NCI-H2029 (cell line): ENCODE measurements at regions not wholly inside any gene's neighbourhood (a gene's known extent, or its start where the extent isn't known, plus 50 kb on each side); places are given as distances from the start of the nearest gene placed in this dataset.

Experiments used
- DNase-seq: peaks from one replicate; lab custom pipeline; 2025; lab: John Stamatoyannopoulos, UW

GRCh38 chr13:62653371-62653770, 1237.7 kb upstream of the PCDH20 start:
- DNase-seq, result no peak

DNA sequence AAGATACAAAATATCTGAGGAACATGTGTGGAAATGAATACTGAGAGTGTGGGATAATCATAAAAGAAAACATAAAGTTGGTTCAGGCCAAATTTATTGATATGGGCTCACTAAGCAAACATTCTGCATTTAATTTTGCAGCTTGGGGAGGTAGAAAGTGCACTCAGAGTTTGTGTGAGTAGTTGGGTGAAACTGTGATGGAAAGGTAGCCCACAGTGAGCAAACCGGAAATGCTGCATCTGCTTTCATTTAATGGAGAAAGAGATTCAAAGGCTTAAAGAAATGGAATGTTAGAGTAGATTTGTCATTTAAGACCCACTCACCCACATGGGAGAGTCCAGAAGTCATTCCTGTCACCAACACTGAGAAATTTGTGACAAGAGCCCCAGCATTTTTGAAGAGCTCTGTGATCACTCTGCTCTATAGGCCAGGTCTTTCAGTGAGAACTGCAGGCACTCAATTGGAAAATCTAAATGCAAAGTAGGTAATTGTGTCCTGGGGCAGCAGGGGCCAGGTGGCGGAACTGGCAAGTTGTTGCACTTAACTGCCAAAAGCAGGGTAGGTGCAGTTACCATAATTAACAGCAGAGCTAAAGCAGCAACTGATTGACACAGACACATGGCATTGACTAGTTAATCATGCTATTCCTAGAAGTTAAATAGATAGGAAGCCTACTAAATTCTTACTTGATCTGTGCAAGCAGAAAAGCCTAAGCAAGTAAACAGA, 1228.3 kb upstream of the PCDH20 start:
- DNase-seq, result no peak

DNA sequence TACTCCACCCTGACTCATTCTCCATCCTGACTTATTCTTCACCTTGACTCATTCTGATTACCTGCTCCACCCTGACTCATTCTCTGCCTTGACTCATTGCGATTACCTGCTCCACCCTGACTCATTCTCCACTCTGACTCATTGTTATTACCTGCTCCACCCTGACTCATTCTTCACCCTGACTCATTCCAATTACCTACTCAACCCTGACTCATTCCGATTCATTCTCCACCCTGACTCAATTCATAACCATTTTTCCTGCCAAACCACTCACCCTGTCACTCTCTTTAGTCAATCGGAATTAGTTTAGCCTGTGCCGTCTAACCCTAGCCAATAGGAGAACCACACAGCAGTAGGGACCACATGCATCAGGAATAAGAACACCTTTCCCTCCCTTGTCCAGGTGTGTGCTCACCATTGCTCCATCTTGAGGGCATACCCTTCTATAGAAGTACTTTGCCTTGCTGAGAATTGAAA, 1227.4 kb upstream of the PCDH20 start:
- DNase-seq, result no peak

DNA sequence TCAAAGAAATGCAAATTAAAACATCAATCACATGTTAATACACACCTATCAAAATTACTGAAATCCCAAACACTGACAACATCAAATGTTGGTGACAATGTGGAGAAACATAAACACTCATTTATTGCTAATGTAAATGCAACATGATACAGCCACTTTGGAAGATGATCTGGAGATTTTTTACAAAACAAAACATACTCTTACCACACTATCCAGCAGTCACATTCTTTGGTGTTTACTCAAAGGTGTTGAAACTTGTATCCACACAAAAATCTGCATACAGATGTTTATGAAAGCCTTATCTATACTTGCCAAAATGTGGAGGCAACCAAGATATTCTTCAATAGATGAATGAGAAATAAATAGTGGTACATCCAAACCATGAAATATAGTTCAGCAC, 1219.5 kb upstream of the PCDH20 start:
- no peak for DNase-seq

GRCh38 chr13:62633448-62633847, 1217.8 kb upstream of the PCDH20 start:
- no peak for DNase-seq

GRCh38 chr13:62631619-62632018, 1216.0 kb upstream of the PCDH20 start:
- DNase-seq, result no peak

DNA sequence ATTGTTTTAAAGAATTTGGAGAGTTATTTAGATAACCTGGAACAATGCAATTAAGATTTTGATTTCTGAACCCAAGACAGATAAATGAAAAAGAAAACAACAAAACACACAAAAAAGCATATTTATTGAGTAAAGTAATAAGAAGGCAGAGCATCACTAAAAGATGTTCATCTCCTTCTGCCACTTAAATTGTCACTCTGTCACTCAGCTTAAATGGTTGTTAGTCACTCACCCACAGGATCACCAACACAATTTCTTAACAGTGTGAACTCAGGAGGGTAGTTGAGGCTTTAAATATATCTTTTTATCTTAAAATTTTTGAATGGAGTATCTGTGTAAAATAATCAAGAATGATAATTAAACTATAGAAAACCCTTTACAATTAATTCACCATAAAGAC, 1215.5 kb upstream of the PCDH20 start:
- no peak for DNase-seq

DNA sequence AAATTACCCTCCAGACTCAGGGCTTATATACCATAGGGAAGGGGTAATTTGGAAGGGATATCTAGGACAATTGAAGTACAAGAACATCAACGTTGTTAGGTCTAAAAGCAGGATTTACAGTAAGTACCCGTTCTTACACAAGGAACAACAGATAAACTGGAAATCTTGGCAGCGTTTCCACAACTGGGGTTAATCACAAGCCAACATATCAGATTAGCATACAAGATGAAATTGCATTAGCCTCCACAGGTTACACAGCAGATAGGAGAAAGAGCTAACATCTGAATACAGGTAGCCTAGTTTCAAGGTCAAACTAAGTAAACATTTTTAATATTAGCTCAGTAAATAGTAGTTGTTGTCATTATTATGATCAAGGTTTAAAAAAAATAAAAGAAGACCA, 1214.0 kb upstream of the PCDH20 start:
- DNase-seq, result no peak

- DNase-seq, result no peak
These were observed 1211.6 kb upstream of the PCDH20 start for GRCh38 chr13:62627226-62627625.

DNA sequence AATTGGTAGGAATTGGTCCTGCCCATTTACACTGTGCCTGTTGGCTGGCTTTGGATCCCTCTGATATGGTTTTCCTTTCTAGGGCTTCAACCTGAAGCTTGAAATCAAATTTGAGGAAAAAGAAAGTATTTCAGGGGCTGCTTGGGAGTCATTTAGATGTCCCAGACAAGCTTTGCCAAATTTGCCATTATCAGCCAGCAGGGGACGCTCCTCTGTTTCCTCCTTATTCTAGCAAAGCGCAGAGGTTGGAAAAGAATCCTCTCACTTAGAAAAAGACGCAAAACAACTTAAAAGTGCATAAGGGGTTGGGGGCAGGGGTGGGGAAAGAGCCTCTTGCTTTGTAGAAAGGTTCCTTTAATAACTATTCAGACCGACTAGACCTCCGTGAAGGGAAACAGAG, 1211.1 kb upstream of the PCDH20 start:
- no peak for DNase-seq

GRCh38 chr13:62625214-62625881, 1209.7 kb upstream of the PCDH20 start:
- DNase-seq, result no peak

DNA sequence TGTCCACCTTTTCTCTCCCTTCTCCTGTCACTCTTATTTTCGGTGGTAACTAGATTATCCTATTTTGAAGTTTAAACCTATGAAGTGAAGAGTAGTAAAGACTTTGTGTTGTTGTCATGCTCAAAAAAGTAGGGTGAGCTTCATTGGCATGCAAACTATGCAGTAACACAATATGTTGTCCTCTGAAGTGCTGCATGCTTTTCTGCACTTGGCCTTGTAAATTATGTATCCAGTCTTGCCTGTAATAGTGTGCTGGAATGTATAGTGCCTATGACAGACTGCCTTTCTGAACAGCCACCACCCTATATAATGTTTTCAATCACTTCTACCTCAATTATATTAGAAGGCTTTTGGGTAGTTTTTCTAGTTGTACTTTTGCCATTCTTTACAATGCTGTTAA, 1198.2 kb upstream of the PCDH20 start:
- no peak for DNase-seq

- DNase-seq, result no peak
These were observed 1195.7 kb upstream of the PCDH20 start for GRCh38 chr13:62611343-62611742.

- DNase-seq, result no peak
These were observed 1183.1 kb upstream of the PCDH20 start for GRCh38 chr13:62598708-62599107.

GRCh38 chr13:62595976-62596375, 1180.3 kb upstream of the PCDH20 start:
- DNase-seq, result no peak

- no peak for DNase-seq
These were observed 1178.2 kb upstream of the PCDH20 start for GRCh38 chr13:62593804-62594203.

DNA sequence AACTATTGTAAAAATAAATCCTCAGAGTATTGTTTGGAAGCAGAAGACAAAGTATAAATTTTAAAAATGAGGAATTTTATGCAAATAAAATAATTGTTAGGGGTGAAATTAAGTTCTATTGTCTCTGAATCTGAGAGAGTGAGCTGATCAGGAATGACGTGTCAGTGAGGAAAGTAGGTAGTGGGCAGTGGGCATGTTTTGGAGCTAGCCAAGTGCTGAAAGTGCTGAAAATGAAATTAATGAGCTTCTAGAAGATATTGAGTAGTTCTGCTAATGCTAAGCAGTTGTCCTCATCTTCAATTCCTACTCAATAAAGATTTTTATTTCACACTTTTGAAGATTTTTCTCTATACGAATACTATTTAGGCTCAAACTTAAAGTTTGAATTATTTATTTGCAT, 1167.8 kb upstream of the PCDH20 start:
- no peak for DNase-seq

DNA sequence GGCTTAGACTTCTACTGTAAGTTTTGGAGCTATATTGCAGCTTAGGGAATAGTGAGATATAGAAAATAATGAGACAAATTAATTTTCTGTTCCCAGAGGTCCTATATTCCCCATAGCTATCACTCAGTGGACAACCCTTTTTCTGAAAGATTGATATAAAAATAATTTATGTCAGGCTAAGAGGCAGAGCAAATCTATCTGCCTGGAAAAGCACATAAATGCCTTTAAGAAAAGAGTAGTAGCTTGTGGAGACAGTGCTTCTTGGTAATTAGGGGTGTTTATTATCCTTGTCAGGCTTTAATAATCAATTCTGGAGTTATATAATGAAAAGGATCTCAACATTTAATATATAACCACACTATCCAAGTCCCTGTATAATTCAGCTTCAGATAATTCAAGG, 1162.8 kb upstream of the PCDH20 start:
- DNase-seq, result no peak

DNA sequence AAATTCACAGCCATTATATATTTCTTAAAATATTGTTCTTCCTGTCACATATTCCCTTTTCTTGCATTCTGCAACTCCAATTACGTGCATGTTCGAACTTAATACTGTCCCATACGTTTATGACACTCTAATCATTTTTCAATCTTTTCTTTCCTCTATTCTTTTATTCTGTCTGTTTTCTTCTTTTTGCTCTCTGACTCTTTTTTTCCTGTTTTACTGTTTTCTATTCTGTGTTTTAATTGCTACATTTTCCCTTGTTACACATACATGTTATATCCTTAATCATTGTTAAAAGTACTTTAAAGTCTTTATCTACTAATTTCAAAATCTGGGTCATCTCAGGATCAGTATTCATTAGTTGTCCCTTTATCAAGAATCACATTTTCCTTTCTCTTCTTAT, 1149.1 kb upstream of the PCDH20 start:
- no peak for DNase-seq

GRCh38 chr13:62563251-62563650, 1147.6 kb upstream of the PCDH20 start:
- DNase-seq, result no peak

DNA sequence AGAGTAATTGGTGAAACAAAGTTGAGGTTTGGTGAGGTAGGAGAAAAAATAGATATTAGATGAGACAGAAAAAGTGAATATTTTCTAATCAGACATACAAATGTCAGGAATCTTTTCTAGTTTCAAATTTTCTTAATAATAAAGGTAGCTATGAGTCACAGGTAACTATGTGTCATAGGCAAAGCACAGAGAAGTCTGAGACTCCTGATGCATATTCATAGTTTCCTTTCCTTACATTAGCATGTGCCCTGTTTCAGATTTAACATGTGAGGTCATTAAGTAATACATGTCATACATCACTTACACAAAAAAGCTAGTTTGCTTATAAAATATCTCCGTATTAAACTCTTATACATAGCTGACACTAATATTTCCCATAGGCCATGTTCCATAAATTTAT, 1141.3 kb upstream of the PCDH20 start:
- no peak for DNase-seq

- DNase-seq, result no peak
These were observed 1135.9 kb upstream of the PCDH20 start for GRCh38 chr13:62551588-62551987.

- no peak for DNase-seq
These were observed 1129.3 kb upstream of the PCDH20 start for GRCh38 chr13:62544928-62545327.

- no peak for DNase-seq
These were observed 1121.9 kb upstream of the PCDH20 start for GRCh38 chr13:62537593-62537992.
